ENCODE measurements at regions not wholly inside any gene's neighbourhood (a gene's known extent, or its start where the extent isn't known, plus 50 kb on each side); places are given as distances from the start of the nearest gene placed in this dataset.

GRCh38 chr6:40654828-40655227 is 67.7 kb upstream of the LRFN2 start:
- TF ChIP-seq CTCF (IDR thresholded peaks at IDR 0.05) (no peak), POLR2A (IDR thresholded peaks at IDR 0.05) (no peak)
